Astrocyte (in vitro differentiated cells and primary cell): ENCODE measurements at regions not wholly inside any gene's neighbourhood (a gene's known extent, or its start where the extent isn't known, plus 50 kb on each side); places are given as distances from the start of the nearest gene placed in this dataset.

Source experiments
- EZH2 ChIP-seq: IDR thresholded peaks from 2 replicates; pipeline ENCODE4 v1.6.1; 2012; ENCODE audit warnings: mild to moderate bottlenecking, low read length, inconsistent platforms; ENCODE audit not compliant: insufficient read depth
- TF ChIP-seq, protein P1 (sequence below): IDR thresholded peaks from 2 replicates; pipeline ENCODE4 v1.5.1; 2011; ENCODE audit warnings: low read depth, mild to moderate bottlenecking, inconsistent platforms, low read length, moderate library complexity; ENCODE audit not compliant: insufficient read depth

DNA sequence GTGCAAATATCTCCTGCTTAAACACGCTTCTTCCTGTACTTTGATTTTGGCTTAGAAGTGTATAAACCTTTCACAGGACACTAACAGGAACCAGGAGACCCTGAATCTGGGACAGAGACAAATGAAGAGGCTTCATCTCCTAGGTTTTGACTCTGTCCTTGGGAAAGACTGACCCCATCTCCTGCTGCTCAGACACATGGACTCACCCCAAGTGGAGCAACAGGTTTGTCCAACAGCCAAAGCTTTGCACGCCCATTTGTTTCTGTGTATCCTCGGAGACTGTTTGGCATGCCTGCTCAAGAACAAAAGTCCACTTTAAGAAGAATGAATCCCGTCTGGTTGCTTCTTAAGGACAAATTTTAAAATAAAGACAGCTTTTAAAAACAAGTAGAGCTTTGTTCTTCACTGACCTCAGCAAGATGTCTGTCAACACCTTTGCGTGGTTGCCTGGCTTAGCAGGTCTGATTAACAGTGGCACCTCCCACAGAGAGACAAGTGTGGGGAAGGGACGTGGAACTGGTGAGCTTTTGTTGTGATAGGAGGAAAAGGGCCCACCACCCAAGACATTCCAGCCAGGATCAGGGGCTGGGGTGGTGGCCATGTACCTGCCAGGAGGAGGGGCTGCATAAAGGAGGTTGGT lies 202.6 kb downstream of the SOD2 start:
- no peak for TF ChIP-seq EZH2
- TF ChIP-seq, protein P1, sequence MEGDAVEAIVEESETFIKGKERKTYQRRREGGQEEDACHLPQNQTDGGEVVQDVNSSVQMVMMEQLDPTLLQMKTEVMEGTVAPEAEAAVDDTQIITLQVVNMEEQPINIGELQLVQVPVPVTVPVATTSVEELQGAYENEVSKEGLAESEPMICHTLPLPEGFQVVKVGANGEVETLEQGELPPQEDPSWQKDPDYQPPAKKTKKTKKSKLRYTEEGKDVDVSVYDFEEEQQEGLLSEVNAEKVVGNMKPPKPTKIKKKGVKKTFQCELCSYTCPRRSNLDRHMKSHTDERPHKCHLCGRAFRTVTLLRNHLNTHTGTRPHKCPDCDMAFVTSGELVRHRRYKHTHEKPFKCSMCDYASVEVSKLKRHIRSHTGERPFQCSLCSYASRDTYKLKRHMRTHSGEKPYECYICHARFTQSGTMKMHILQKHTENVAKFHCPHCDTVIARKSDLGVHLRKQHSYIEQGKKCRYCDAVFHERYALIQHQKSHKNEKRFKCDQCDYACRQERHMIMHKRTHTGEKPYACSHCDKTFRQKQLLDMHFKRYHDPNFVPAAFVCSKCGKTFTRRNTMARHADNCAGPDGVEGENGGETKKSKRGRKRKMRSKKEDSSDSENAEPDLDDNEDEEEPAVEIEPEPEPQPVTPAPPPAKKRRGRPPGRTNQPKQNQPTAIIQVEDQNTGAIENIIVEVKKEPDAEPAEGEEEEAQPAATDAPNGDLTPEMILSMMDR = no peak
